Activated T-helper 1 cell treated with Interleukin-2 at 50 U/mL for 16 hours (primary cell): ENCODE measurements at regions not wholly inside any gene's neighbourhood (a gene's known extent, or its start where the extent isn't known, plus 50 kb on each side); places are given as distances from the start of the nearest gene placed in this dataset.

Source experiments
- DNase-seq: peaks from one replicate; pipeline ENCODE4 v3.0.0-alpha.2; 2020; ENCODE audit warnings: low read depth

GRCh38 chr2:234247453-234248180 lies 197.1 kb downstream of the SPP2 start:
- DNase-seq: no peak

GRCh38 chr2:234245945-234246344 lies 195.4 kb downstream of the SPP2 start:
- no peak for DNase-seq

GRCh38 chr2:234243871-234244565 lies 193.5 kb downstream of the SPP2 start:
- no peak for DNase-seq

GRCh38 chr2:234242459-234242836 lies 191.9 kb downstream of the SPP2 start:
- no peak for DNase-seq

- no peak for DNase-seq
Measured at GRCh38 chr2:234241656-234242458, 191.4 kb downstream of the SPP2 start.

GRCh38 chr2:234240917-234241316 lies 190.4 kb downstream of the SPP2 start:
- DNase-seq: no peak

- no peak for DNase-seq
Measured at GRCh38 chr2:234235191-234235590, 184.7 kb downstream of the SPP2 start.

- no peak for DNase-seq
Measured at GRCh38 chr2:234231460-234231859, 181.0 kb downstream of the SPP2 start.

- no peak for DNase-seq
Measured at GRCh38 chr2:234219046-234219310, 168.5 kb downstream of the SPP2 start.

- no peak for DNase-seq
Measured at GRCh38 chr2:234218266-234219045, 168.0 kb downstream of the SPP2 start.

GRCh38 chr2:234212534-234212933 lies 162.0 kb downstream of the SPP2 start:
- no peak for DNase-seq

- DNase-seq: no peak
Measured at GRCh38 chr2:234211797-234212196, 161.3 kb downstream of the SPP2 start.

GRCh38 chr2:234206738-234207137 lies 156.2 kb downstream of the SPP2 start:
- no peak for DNase-seq

- DNase-seq: no peak
Measured at GRCh38 chr2:234204480-234204879, 154.0 kb downstream of the SPP2 start.

- no peak for DNase-seq
Measured at GRCh38 chr2:234203135-234203984, 152.9 kb downstream of the SPP2 start.

GRCh38 chr2:234202601-234203000 lies 152.1 kb downstream of the SPP2 start:
- no peak for DNase-seq

GRCh38 chr2:234199996-234200395 lies 149.5 kb downstream of the SPP2 start:
- DNase-seq: no peak

GRCh38 chr2:234198976-234199375 lies 148.5 kb downstream of the SPP2 start:
- DNase-seq: no peak

GRCh38 chr2:234195516-234195915 lies 145.0 kb downstream of the SPP2 start:
- DNase-seq: no peak

GRCh38 chr2:234193977-234194563 lies 143.6 kb downstream of the SPP2 start:
- no peak for DNase-seq

GRCh38 chr2:234191819-234192407 lies 141.4 kb downstream of the SPP2 start:
- DNase-seq: no peak
